ENCODE measurements at regions not wholly inside any gene's neighbourhood (a gene's known extent, or its start where the extent isn't known, plus 50 kb on each side); places are given as distances from the start of the nearest gene placed in this dataset.

- no peaks in the 10 kb centered on the region for H3K36me3 Mint-ChIP-seq (ENCODE audit: low read depth)
- H3K27ac Mint-ChIP-seq: no peak overlapping the region; the same call in 1 of the 2 replicates
- H3K9me3 Mint-ChIP-seq: no peaks in the 10 kb centered on the region
- peaks cover 2% of the 10 kb centered on the region for H3K27me3 Mint-ChIP-seq (ENCODE audit: insufficient read depth, low read depth, poor library complexity)
- Histone ChIP-seq H4K20me1 (replicated peaks; ENCODE audit: insufficient read depth) (no peaks in the 10 kb centered on the region), H3K4me3 (no peak overlapping the region), H3K27ac (ENCODE audit: low read depth) (peak overlapping the region; percentile 52; the same call in 1 of the 2 replicates), H3K79me2 (replicated peaks; ENCODE audit: insufficient read depth) (no peaks in the 10 kb centered on the region), H3K27me3 (ENCODE audit: insufficient read depth) (no peaks in the 10 kb centered on the region), H3K4me2 (0 out of 2 replicates have a peak overlapping the region, but pooled peaks have one; percentile 44), H2AFZ (no peak overlapping the region), H3K4me1 (ENCODE audit: insufficient read depth) (peaks cover 22% of the 10 kb centered on the region), H3F3A (replicated peaks; ENCODE audit: low read depth) (no peaks in the 10 kb centered on the region), H3K9me2 (ENCODE audit: insufficient read depth) (0 out of 2 replicates have a peak, but pooled peaks cover under 1% of the 10 kb centered on the region), H3K36me3 (ENCODE audit: insufficient read depth) (no peaks in the 10 kb centered on the region; the same call in 1 of the 2 replicates)
- ATAC-seq: peak; percentile 31; the same call in 1 of the 3 replicates
- peak; percentile 67 for DNase-seq (ENCODE audit: low spot score)
- H3K4me3 Mint-ChIP-seq: no peak overlapping the region
- H3K4me1 Mint-ChIP-seq: peaks cover 33% of the 10 kb centered on the region
- TF ChIP-seq POLR2AphosphoS5 (IDR thresholded peaks at IDR 0.05; ENCODE audit: low read depth) (no peak), NANOG (IDR thresholded peaks at IDR 0.05; ENCODE audit: borderline replicate concordance) (peak; percentile 21; the same call in 1 of the 2 replicates)
Measured at GRCh38 chr10:64113792-64114191, 592.6 kb downstream of the REEP3 start.

GRCh38 chr10:64115471-64115870 is 594.3 kb downstream of the REEP3 start:
- Mint-ChIP-seq H3K4me3 (no peak overlapping the region), H3K27me3 (ENCODE audit: insufficient read depth, low read depth, poor library complexity) (peaks cover 7% of the 10 kb centered on the region), H3K27ac (no peak overlapping the region), H3K9me3 (peaks cover 7% of the 10 kb centered on the region), H3K4me1 (peaks cover 38% of the 10 kb centered on the region), H3K36me3 (ENCODE audit: low read depth) (peaks cover 6% of the 10 kb centered on the region; the same call in 2 of the 3 replicates)
- Histone ChIP-seq H3K27ac (ENCODE audit: low read depth) (no peak overlapping the region), H3K27me3 (ENCODE audit: insufficient read depth) (no peaks in the 10 kb centered on the region), H3F3A (replicated peaks; ENCODE audit: low read depth) (no peaks in the 10 kb centered on the region), H3K36me3 (ENCODE audit: insufficient read depth) (no peaks in the 10 kb centered on the region; the same call in 1 of the 2 replicates), H3K9me2 (ENCODE audit: insufficient read depth) (peaks cover 9% of the 10 kb centered on the region; the same call in 1 of the 2 replicates), H2AFZ (no peak overlapping the region), H3K4me3 (no peak overlapping the region), H3K4me1 (ENCODE audit: insufficient read depth) (peaks cover 22% of the 10 kb centered on the region), H3K4me2 (no peak overlapping the region), H4K20me1 (replicated peaks; ENCODE audit: insufficient read depth) (no peaks in the 10 kb centered on the region), H3K79me2 (replicated peaks; ENCODE audit: insufficient read depth) (no peaks in the 10 kb centered on the region)
- DNase-seq (ENCODE audit: low spot score): no peak
- TF ChIP-seq REST (IDR thresholded peaks at IDR 0.05; ENCODE audit: unreplicated experiment) (no peak), NANOG (IDR thresholded peaks at IDR 0.05; ENCODE audit: borderline replicate concordance) (no peak), CREB1 (CRISPR knock-in tag; IDR thresholded peaks at IDR 0.05; ENCODE audit: low read depth) (no peak), EZH2 (IDR thresholded peaks at IDR 0.05; ENCODE audit: low read depth, unreplicated experiment) (no peak)
- ATAC-seq: no peak
